Gastroesophageal sphincter (tissue), 4 donors: ENCODE measurements at regions not wholly inside any gene's neighbourhood (a gene's known extent, or its start where the extent isn't known, plus 50 kb on each side); places are given as distances from the start of the nearest gene placed in this dataset.

ENCODE experiments used
- ATAC-seq: fragments of 150-250 bp; one replicate; pipeline ENCODE4 v1.9.1; 2016; ENCODE audit warnings: mild to moderate bottlenecking, moderate library complexity
- H3K27ac ChIP-seq, 4 donors: fragments of 200-600 bp; sonication (generic) in 3 of 4; 1 replicate in 3 of 4; 2 replicates in 1 of 4; pipeline ENCODE4 v1.5.1; 2016 to 2019
- H3K27me3 ChIP-seq: fragments of 200-600 bp; sonication (generic); one replicate; pipeline ENCODE4 v1.5.1; 2019
- H3K36me3 ChIP-seq, 2 donors: fragments of 200-600 bp; sonication (generic); one replicate each; pipeline ENCODE4 v1.5.1; 2019; ENCODE audit warnings: control low read depth in 1 of 2
- H3K4me1 ChIP-seq, 3 donors: fragments of 200-600 bp; sonication (generic); 1 replicate in 2 of 3; 2 replicates in 1 of 3; pipeline ENCODE4 v1.5.1; 2016 to 2019; ENCODE audit warnings: control low read depth in 2 of 3
- H3K4me3 ChIP-seq, 2 donors: fragments of 200-600 bp; sonication (generic); one replicate each; pipeline ENCODE4 v1.5.1; 2019; ENCODE audit warnings: mild to moderate bottlenecking in 1 of 2, moderate library complexity in 1 of 2
- H3K9me3 ChIP-seq, 3 donors: fragments of 200-600 bp; sonication (generic); one replicate each; pipeline ENCODE4 v1.5.1; 2017 to 2019; ENCODE audit warnings: control low read depth in 2 of 3
- EP300 ChIP-seq: sonication (generic); formaldehyde crosslinking; IDR thresholded peaks from one replicate; pipeline ENCODE4 v1.6.1; 2017; ENCODE audit warnings: antibody characterized with exemption, mild to moderate bottlenecking
- POLR2A ChIP-seq, 2 donors: fragments of 450-650 bp; IDR thresholded peaks; one replicate each; pipeline ENCODE4 v1.6.1; 2017; ENCODE audit warnings: antibody characterized with exemption in 2 of 2, mild to moderate bottlenecking in 2 of 2, moderate library complexity in 1 of 2
- POLR2AphosphoS5 ChIP-seq: sonication (generic); formaldehyde crosslinking; IDR thresholded peaks from one replicate; pipeline ENCODE4 v1.6.1; 2017; ENCODE audit warnings: antibody characterized with exemption
- WGBS, 2 donors: methylation state at CpG; one replicate each; pipeline ENCODE4 v1.1.5; 2018; ENCODE audit warnings: low coverage in 1 of 2; 5-methylcytosine and 5-hydroxymethylcytosine counted together
- TF ChIP-seq, protein P1 (sequence below), 4 experiments: fragments of 200-600 bp in 2 of 4; fragments of 450-650 bp in 2 of 4; sonication (generic) in 1 of 4; IDR thresholded peaks; one replicate each; pipeline ENCODE4 v1.5.1; 2017 to 2019; ENCODE audit warnings: antibody characterized with exemption in 4 of 4, mild to moderate bottlenecking in 2 of 4, moderate library complexity in 2 of 4

DNA sequence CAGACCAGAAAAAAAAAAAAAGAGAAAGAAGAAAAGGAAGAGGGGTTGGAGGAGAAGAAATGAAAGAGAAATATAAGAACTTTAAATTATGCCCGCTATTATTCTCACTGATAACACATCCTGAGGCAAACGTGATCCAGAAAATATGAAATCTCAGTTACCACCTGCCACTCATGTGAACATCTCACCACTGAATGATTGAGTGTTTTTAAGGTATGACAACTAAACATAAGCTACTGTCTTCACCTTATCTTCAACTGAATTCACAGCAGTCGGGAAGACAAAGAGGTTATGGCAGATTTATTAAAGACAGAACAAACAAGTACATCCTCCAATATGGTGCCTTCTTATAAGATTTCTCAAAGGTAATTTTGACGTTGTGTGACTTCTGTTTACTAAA, 327.9 kb downstream of the TMEM161B start:
- WGBS, 2 donors: 38 to 55% methylated on average over 1 to 4 of the region's 4 CpGs
- no peaks in the 10 kb centered on the region for H3K9me3 ChIP-seq
- H3K4me3 ChIP-seq: no peak overlapping the region
- no peak for ATAC-seq
- H3K4me1 ChIP-seq: no peaks in the 10 kb centered on the region
- no peak overlapping the region for H3K27ac ChIP-seq
- no peaks in the 10 kb centered on the region for H3K27me3 ChIP-seq
- TF ChIP-seq, protein P1, sequence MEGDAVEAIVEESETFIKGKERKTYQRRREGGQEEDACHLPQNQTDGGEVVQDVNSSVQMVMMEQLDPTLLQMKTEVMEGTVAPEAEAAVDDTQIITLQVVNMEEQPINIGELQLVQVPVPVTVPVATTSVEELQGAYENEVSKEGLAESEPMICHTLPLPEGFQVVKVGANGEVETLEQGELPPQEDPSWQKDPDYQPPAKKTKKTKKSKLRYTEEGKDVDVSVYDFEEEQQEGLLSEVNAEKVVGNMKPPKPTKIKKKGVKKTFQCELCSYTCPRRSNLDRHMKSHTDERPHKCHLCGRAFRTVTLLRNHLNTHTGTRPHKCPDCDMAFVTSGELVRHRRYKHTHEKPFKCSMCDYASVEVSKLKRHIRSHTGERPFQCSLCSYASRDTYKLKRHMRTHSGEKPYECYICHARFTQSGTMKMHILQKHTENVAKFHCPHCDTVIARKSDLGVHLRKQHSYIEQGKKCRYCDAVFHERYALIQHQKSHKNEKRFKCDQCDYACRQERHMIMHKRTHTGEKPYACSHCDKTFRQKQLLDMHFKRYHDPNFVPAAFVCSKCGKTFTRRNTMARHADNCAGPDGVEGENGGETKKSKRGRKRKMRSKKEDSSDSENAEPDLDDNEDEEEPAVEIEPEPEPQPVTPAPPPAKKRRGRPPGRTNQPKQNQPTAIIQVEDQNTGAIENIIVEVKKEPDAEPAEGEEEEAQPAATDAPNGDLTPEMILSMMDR (IDR thresholded peaks at IDR 0.05): no peak
- no peak for TF ChIP-seq EP300
- no peak for TF ChIP-seq POLR2A (IDR thresholded peaks at IDR 0.05)
- no peak for TF ChIP-seq POLR2AphosphoS5
- H3K36me3 ChIP-seq: no peaks in the 10 kb centered on the region

DNA sequence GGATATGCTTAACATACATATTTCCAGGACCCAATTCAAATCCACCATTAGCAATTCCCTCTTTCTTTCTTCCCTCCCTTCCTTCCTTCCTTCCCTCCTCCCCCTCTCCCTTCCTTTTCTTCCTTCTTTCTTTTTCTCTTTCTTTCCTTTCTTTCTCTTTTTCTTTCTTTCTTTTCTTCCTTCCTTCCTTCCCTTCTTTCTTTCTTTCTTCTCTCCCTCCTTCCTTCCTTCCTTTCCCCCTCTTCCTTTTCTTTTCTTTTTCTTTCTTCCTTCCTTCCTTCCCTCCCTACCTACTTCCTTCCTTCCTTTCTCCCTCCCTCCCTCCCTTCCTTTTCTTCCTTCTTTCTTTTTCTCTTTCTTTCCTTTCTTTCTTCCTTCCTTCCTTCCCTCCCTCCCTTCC, 332.0 kb downstream of the TMEM161B start:
- TF ChIP-seq POLR2A (IDR thresholded peaks at IDR 0.05): no peak
- no peak for TF ChIP-seq POLR2AphosphoS5
- TF ChIP-seq, protein P1 (IDR thresholded peaks at IDR 0.05): no peak
- no peak for TF ChIP-seq EP300
- Histone ChIP-seq H3K27me3 (no peaks in the 10 kb centered on the region), H3K4me1 (no peaks in the 10 kb centered on the region), H3K9me3 (no peaks in the 10 kb centered on the region), H3K36me3 (no peaks in the 10 kb centered on the region), H3K4me3 (no peak overlapping the region), H3K27ac (no peak overlapping the region)
- no peak for ATAC-seq

DNA sequence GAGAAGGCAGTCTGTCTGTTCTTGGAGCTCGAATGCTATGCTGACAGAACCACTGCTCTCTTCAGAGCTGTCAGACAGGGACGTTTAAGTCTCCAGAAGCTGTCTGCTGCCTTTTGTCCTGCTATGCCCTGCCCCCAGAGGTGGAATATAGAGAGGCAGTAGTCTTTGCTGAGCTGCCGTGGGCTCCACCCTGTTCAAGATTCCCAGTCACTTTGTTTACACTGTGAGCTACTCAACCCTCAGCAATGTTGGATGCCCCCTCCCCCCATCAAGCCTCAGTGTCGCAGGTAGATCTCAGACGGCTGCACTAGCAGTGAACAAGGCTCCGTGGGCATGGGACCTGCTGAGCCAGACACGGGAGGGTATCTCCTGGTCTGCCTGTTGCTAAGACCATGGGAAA, 344.2 kb downstream of the TMEM161B start:
- Histone ChIP-seq H3K36me3 (no peaks in the 10 kb centered on the region), H3K4me1 (no peaks in the 10 kb centered on the region), H3K4me3 (no peak overlapping the region), H3K27ac (no peak overlapping the region), H3K27me3 (no peaks in the 10 kb centered on the region), H3K9me3 (peaks cover 0 to 9% (median 0%) of the 10 kb centered on the region in 3 donors)
- TF ChIP-seq POLR2AphosphoS5 (no peak), EP300 (no peak), POLR2A (IDR thresholded peaks at IDR 0.05) (no peak)
- TF ChIP-seq, protein P1 (IDR thresholded peaks at IDR 0.05): no peak
- WGBS, 2 donors: 20 to 40% methylated on average over 1 of the region's 7 CpGs
- ATAC-seq: no peak

DNA sequence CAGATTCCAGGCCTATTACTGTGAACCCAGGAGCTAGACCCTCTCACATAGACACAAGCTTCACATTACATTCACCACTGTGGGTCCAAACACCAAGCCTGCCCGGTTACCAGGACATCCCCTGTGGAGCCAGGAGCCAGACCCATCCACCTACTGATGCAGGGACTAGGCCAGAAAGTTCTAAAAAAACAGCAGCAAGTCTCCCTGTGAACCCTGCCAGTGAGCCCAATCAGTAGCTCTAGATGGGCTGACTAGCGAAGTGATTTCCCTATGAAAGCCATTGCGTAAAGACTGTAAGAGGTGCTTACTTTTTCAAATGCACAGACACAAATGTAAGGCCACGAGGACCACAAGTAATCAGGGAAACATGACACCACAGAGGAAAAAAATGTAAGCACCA, 352.3 kb downstream of the TMEM161B start:
- TF ChIP-seq, protein P1 (IDR thresholded peaks at IDR 0.05): no peak
- no peak for TF ChIP-seq EP300
- no peak for TF ChIP-seq POLR2AphosphoS5
- H3K36me3 ChIP-seq: no peaks in the 10 kb centered on the region
- H3K27me3 ChIP-seq: no peaks in the 10 kb centered on the region
- H3K4me1 ChIP-seq: no peaks in the 10 kb centered on the region
- ATAC-seq: no peak
- H3K4me3 ChIP-seq: no peak overlapping the region
- 14 to 80% methylated on average over 1 to 2 of the region's 4 CpGs for WGBS, 2 donors
- no peak overlapping the region for H3K27ac ChIP-seq
- peaks cover 0 to 9% (median 0%) of the 10 kb centered on the region in 3 donors for H3K9me3 ChIP-seq

DNA sequence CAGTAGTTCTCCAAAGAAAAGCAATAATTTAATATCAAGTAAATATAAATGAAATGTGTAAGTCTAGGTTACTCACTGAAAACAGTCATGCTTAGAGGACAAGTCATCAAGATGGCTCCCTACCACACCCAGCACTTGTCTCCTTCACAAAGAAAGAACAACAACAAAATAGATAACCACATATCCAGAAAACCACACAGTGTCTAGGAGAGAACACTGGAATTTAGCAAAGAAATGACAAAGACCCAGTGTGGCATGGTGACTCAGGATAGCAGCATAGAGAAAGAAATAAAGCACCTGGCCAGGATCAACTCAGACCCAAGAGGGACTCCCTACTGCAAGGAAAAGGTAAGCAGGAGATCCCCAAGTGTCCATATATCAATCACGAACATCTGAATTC, 356.2 kb downstream of the TMEM161B start:
- Histone ChIP-seq H3K36me3 (no peaks in the 10 kb centered on the region), H3K27me3 (no peaks in the 10 kb centered on the region), H3K27ac (no peak overlapping the region), H3K4me3 (no peak overlapping the region), H3K9me3 (peaks cover 0 to 9% (median 0%) of the 10 kb centered on the region in 3 donors), H3K4me1 (no peaks in the 10 kb centered on the region)
- 73 to 100% methylated on average over 1 of the region's 1 CpG for WGBS, 2 donors
- TF ChIP-seq POLR2A (IDR thresholded peaks at IDR 0.05) (no peak), EP300 (no peak), POLR2AphosphoS5 (no peak)
- TF ChIP-seq, protein P1 (IDR thresholded peaks at IDR 0.05): no peak
- no peak for ATAC-seq
